Esophagus squamous epithelium (tissue), 5 donors: ENCODE measurements at regions not wholly inside any gene's neighbourhood (a gene's known extent, or its start where the extent isn't known, plus 50 kb on each side); places are given as distances from the start of the nearest gene placed in this dataset.

ENCODE experiments used
- DNase-seq: peaks from one replicate; lab custom pipeline; 2025; lab: John Stamatoyannopoulos, UW
- H3K27ac ChIP-seq, 4 donors: fragments of 200-600 bp; sonication (generic); one replicate each; pipeline ENCODE4 v1.5.1; 2016 to 2019; ENCODE audit warnings: mild to moderate bottlenecking in 1 of 4
- H3K27me3 ChIP-seq, 4 donors: fragments of 200-600 bp; sonication (generic); 1 replicate in 3 of 4; 2 replicates in 1 of 4; pipeline versions ENCODE4 v1.5.1 to v1.6.0; 2017 to 2021; ENCODE audit warnings: antibody characterized with exemption in 1 of 4
- H3K36me3 ChIP-seq, 3 donors: fragments of 200-600 bp; sonication (generic); one replicate each; pipeline ENCODE4 v1.5.1; 2016 to 2019
- H3K4me1 ChIP-seq, 3 donors: fragments of 200-600 bp; sonication (generic); one replicate each; pipeline ENCODE4 v1.5.1; 2017 to 2019
- H3K4me3 ChIP-seq, 4 donors: fragments of 200-600 bp; sonication (generic); 1 replicate in 3 of 4; 2 replicates in 1 of 4; pipeline ENCODE4 v1.5.1; 2016 to 2019; ENCODE audit warnings: mild to moderate bottlenecking in 2 of 4, moderate library complexity in 1 of 4
- H3K9me3 ChIP-seq, 3 donors: fragments of 200-600 bp; sonication (generic); one replicate each; pipeline ENCODE4 v1.5.1; 2016 to 2019
- POLR2A ChIP-seq, 4 donors: fragments of 450-650 bp; IDR thresholded peaks; one replicate each; pipeline ENCODE4 v1.6.1; 2017; ENCODE audit warnings: antibody characterized with exemption in 4 of 4, mild to moderate bottlenecking in 4 of 4, moderate library complexity in 3 of 4
- WGBS, 2 donors: methylation state at CpG; one replicate each; pipeline ENCODE4 v1.1.5; 2018; 5-methylcytosine and 5-hydroxymethylcytosine counted together
- intact Hi-C: fragments of 100-400 bp; cut with DNase I; formaldehyde crosslinking; loops from one replicate; pipeline ENCODE4 v1.15.0; 2022
- TF ChIP-seq, protein P1 (sequence below), 6 experiments: fragments of 450-650 bp in 4 of 6; fragments of 200-600 bp in 2 of 6; sonication (generic) in 2 of 6; IDR thresholded peaks; one replicate each; pipeline ENCODE4 v1.5.1; 2016 to 2019; ENCODE audit warnings: antibody characterized with exemption in 6 of 6, mild to moderate bottlenecking in 4 of 6, moderate library complexity in 4 of 6
- donor health status: DM: yes; HTN: yes; CAD: no.

DNA sequence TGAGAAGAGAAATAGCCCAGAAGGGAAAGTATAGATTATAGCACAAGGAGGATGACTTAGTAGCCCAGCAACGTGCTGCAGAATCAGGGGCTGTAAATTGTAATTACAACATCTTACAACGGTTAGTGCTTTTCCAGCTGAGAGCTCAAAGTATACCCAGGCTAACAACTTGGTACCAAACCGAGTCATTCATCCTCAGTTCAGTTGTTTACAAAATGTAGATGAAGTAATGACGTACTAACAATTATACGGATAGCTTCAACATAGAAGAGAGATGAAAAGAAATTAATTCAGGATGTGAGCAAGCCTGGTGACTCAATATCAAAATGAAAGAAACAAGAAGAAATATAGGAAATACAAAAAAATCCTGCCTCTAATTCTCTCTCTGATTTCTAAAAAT, 99.2 kb downstream of the DYNAP start:
- intact Hi-C loops = no loop called here
- Histone ChIP-seq H3K9me3 (no peaks in the 10 kb centered on the region), H3K27me3 (no peaks in the 10 kb centered on the region), H3K36me3 (no peaks in the 10 kb centered on the region), H3K27ac (no peak overlapping the region), H3K4me1 (no peaks in the 10 kb centered on the region), H3K4me3 (no peak overlapping the region)
- TF ChIP-seq, protein P1, sequence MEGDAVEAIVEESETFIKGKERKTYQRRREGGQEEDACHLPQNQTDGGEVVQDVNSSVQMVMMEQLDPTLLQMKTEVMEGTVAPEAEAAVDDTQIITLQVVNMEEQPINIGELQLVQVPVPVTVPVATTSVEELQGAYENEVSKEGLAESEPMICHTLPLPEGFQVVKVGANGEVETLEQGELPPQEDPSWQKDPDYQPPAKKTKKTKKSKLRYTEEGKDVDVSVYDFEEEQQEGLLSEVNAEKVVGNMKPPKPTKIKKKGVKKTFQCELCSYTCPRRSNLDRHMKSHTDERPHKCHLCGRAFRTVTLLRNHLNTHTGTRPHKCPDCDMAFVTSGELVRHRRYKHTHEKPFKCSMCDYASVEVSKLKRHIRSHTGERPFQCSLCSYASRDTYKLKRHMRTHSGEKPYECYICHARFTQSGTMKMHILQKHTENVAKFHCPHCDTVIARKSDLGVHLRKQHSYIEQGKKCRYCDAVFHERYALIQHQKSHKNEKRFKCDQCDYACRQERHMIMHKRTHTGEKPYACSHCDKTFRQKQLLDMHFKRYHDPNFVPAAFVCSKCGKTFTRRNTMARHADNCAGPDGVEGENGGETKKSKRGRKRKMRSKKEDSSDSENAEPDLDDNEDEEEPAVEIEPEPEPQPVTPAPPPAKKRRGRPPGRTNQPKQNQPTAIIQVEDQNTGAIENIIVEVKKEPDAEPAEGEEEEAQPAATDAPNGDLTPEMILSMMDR (IDR thresholded peaks at IDR 0.05) = no peak
- TF ChIP-seq POLR2A (IDR thresholded peaks at IDR 0.05) = no peak
- no peak for DNase-seq
- WGBS, 2 donors = 45 to 61% methylated on average over 5 of the region's 5 CpGs

DNA sequence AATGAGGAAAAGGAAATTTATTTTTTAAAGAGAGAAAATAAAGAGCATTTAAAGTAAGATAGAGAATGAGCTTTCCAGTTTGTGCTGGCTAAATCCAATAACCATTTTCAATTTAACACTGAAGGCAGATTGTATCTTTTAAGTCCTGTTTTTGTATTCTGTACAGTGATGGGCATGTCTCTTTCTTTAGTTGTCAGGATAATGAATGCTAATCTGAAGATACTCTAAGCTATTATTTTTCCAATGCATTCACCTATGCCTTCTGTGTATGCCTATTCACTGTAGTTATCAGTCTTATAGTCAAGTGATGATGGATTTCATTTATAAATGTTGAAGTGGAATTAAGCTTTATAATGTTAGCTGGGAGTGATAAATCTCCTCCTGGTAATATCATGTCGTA, 101.4 kb downstream of the DYNAP start:
- Histone ChIP-seq H3K4me3 (no peak overlapping the region), H3K4me1 (no peaks in the 10 kb centered on the region), H3K27me3 (no peaks in the 10 kb centered on the region), H3K9me3 (no peaks in the 10 kb centered on the region), H3K36me3 (no peaks in the 10 kb centered on the region), H3K27ac (no peak overlapping the region)
- WGBS, 2 donors = 71 to 75% methylated on average over 1 of the region's 1 CpG
- no peak for DNase-seq
- no peak for TF ChIP-seq POLR2A (IDR thresholded peaks at IDR 0.05)
- TF ChIP-seq, protein P1 (IDR thresholded peaks at IDR 0.05) = no peak
- intact Hi-C loops = no loop called here

DNA sequence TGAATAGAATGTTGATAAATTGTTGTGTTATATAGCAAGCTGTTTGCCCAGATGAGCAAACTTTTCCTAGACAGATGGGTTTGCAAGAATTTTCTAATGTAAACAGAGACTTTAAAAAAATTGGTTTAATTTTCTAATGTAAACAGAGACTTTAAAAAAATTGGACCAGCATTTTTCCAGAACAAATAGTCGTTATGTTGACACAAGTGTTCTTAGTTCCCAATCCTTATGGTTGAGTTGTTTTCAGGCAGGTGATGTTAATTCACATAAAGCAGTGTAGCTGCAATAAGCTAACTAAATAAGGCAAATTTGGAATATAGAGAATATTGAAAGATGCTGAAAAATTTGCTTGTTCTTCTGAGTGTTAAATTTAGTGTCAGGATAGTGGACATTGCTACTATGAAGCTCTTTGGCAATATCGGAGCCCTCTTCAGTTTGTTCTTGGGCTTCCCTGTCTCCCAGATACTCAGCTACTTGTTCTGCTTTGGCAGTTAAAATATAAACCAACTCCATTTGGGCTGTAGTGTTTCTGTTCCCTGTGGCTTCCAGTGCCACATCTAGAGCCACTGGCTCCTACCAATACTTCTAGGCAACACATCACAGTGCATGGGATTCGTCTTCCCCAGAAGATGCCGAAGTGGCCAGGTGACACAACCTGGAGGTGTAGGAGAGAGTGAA, 105.7 kb downstream of the DYNAP start:
- WGBS, 2 donors = 57 to 71% methylated on average over 4 of the region's 4 CpGs
- Histone ChIP-seq H3K9me3 (no peaks in the 10 kb centered on the region), H3K27ac (no peak overlapping the region), H3K4me3 (no peak overlapping the region), H3K36me3 (no peaks in the 10 kb centered on the region), H3K27me3 (no peaks in the 10 kb centered on the region), H3K4me1 (no peaks in the 10 kb centered on the region)
- TF ChIP-seq, protein P1 (IDR thresholded peaks at IDR 0.05) = no peak
- no peak for TF ChIP-seq POLR2A (IDR thresholded peaks at IDR 0.05)
- intact Hi-C loops = no loop called here
- no peak for DNase-seq

DNA sequence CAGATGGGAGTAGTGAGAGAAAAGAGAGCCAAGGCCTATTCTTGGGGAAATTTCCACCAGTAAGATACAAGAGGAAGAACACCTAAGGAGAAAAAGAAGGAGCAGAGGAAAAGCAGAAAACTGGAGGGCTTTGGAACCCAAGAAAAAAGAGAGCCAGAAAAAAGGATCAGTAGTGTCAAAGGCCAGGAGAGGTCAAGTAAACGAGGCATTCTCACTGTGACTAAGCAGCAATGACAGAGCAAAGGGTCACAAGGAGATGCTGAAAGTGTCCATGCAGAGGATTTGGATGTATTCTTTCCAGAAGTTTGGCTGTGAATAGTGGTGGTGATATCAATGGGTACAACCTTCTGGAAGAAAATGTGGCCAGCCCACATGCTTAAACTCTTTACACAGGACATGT, 109.5 kb downstream of the DYNAP start:
- H3K27me3 ChIP-seq = no peaks in the 10 kb centered on the region
- no peaks in the 10 kb centered on the region for H3K9me3 ChIP-seq
- no peak overlapping the region for H3K4me3 ChIP-seq
- DNase-seq = no peak
- H3K36me3 ChIP-seq = no peaks in the 10 kb centered on the region
- 39 to 46% methylated on average over 1 of the region's 1 CpG for WGBS, 2 donors
- intact Hi-C loops = no loop called here
- TF ChIP-seq POLR2A (IDR thresholded peaks at IDR 0.05) = no peak
- TF ChIP-seq, protein P1 (IDR thresholded peaks at IDR 0.05) = no peak
- no peaks in the 10 kb centered on the region for H3K4me1 ChIP-seq
- no peak overlapping the region for H3K27ac ChIP-seq

DNA sequence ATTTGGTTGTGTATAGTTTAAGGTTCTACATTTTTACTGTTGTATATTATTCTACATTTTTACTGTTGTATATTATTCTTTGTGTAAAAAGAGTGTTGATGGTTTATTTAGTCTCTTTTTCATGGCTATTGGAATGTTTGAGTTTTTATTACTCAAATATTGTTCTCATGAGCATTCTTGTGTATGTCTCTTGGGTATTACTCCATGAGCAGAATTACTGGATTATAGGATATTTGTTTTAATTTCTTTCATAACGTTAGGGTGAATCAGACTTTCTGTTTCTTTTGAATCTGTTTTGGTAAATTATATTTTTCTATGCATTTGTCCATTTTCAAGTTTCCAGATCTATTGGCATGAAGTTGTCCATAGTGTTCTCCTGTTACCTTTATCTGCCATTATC, 111.6 kb downstream of the DYNAP start:
- H3K4me1 ChIP-seq = no peaks in the 10 kb centered on the region
- intact Hi-C loops = no loop called here
- H3K9me3 ChIP-seq = no peaks in the 10 kb centered on the region
- no peak overlapping the region for H3K27ac ChIP-seq
- no peaks in the 10 kb centered on the region for H3K36me3 ChIP-seq
- H3K27me3 ChIP-seq = no peaks in the 10 kb centered on the region
- TF ChIP-seq POLR2A (IDR thresholded peaks at IDR 0.05) = no peak
- TF ChIP-seq, protein P1 (IDR thresholded peaks at IDR 0.05) = no peak
- WGBS, 2 donors = 35 to 45% methylated on average over 1 of the region's 1 CpG
- no peak overlapping the region for H3K4me3 ChIP-seq
- no peak for DNase-seq
